ENCODE measurements at regions not wholly inside any gene's neighbourhood (a gene's known extent, or its start where the extent isn't known, plus 50 kb on each side); places are given as distances from the start of the nearest gene placed in this dataset.
"Not testable (repeated sequence)": the region's sequence is repeated elsewhere in the genome, so short reads cannot be mapped to it uniquely, and the experiment has no call there.

DNA sequence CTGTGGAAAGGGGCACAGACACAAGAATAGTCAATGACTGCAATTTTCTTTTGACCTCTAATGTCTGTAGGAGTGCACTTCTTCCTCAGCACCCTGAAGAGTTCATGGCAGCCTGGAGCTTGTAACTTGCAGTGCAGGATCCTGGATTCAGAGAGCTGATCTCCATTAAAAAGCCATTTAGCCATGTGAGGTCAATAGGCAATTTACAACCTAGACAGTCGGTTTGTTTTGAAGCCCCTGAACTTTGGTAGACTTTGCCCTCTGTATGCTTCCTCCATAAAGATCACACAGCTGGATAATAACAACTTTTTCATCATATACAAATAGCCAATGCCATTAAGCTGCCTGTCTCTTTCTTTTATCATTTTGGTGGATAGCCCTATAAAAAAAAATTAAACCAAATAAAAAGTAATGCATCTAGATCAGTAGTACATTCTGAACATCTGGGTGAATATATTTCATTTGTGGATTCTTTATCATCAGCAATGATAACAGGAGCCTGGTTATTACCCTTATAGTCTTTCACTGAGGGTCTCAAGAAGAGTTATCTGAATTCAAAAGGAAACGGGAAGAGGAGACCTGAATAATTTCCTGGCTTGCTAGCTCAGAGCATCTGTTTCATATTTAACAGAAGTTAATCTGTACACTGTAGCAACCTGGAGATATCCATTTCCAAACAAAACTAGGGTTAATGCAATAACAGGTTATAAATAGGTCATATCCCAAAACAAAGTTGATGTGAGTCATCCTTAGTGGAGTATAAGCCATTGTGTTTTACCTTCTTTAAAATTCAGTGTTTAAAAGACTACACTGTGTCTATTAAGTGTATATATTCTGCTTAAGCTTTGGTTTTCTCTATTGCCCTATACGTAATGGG lies 193.8 kb upstream of the ACTBL2 start:
- DNase-seq (ENCODE audit: low read depth) = no peak

DNA sequence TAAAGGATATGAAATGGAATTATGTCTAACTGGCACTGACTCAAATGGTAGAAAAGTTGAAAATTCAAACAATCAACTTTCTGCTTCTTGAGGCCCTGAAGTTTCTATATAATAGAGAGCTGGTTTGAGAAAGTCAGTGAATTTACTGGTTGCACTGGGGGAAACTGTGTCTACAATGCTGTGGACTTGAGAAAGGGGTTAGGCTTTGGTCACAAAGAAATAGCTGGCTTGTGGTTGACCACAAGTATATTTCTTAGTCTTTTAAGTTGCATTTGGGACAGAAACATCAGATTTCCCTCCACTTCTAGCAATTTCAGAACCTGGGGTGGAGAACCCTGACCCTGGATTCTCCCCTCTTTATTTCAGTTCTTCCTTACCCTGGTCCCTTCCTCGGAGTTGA lies 192.6 kb upstream of the ACTBL2 start:
- no peak for DNase-seq (ENCODE audit: low read depth)

DNA sequence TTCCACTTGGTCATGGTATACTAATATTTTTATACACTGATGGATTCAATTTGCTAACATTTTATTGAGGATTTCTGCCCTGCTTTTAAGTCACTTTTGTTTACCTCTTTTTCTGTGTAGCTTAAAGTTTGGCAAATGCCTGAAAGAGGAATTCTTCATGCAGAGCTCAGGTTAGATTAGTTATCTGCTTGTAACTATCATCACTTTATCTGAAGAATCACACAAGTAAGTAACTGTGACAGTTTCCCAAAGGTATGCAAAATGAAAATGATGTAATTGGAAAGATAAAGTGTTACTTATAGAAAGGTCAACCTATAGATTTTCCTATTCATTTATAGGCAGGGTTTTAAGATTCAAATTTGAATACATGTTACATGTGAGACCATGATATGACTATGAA lies 188.8 kb upstream of the ACTBL2 start:
- DNase-seq (ENCODE audit: low read depth) = no peak

DNA sequence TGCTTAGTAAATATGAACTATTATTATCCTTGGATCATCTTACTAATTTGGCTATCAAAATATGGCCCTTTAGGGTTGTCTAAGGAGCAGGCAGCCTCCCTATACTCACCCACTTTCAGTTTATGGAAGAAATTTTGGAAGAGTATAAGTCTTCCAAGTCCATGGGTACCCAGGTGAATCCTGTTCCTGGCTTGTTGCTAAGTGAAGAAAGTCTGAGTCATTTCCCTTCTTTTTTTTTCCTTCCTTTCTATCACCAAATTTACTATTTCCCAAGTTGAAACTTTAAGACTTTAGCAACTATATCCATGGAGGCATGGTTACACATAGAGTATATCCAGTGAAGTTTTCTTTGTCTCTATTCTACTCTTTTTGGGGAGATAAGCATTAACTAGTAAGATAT lies 184.0 kb upstream of the ACTBL2 start:
- no peak for DNase-seq (ENCODE audit: low read depth)

DNA sequence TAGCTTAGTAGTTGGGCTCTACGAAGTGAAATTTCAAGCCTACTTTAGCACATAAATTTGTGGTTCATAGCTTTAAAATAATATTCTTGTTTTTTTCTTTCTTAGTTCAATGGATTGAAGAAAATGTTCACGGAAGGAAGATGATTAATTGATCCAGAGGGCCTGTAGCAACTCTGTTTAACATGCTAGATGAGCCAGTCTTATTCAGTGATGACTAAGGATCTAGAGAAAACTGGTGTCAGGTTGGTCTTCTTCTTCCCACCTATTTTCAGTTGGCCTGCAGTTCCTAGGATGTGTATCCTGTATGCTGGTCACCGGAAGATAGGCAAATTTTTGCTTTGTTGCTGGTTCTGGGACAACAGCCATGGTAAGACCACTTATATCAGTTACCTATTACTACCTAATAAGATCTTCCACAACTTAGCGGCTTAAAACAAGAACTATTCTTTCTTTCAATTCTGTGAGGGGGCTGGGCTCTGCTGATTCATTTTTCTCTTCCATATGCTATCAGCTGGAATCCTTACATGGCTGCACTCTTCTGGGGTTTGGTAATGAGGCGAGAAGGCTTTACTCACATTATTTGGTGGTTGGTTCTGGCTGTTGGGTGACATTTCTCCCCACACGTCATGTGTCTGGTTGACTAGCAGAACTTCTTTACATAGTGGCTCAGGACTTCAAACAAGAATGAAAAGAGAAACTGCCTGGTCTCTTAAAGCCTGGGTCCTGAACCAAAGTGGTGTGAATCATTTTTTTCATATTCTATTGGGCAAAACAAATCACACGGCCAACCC lies 182.7 kb upstream of the ACTBL2 start:
- no peak for DNase-seq (ENCODE audit: low read depth)

DNA sequence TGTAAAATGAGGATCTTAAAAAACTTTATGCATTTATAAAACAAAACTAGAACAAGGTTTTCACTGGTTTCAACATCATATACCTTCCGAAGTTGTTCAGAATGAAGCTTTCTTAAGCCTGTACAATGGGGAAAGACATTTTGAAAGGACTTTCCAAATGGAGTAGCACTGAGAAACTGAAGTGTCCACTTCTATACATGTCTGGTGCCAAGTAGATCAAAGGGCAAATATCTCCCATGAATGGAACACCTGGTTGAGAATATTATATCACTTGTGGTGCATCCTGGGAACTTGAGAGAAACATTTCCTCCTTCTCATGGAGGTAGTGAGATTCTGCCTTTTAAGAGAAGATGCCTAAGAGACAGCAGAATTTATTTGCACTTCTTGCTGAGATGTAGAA lies 182.1 kb upstream of the ACTBL2 start:
- no peak for DNase-seq (ENCODE audit: low read depth)

DNA sequence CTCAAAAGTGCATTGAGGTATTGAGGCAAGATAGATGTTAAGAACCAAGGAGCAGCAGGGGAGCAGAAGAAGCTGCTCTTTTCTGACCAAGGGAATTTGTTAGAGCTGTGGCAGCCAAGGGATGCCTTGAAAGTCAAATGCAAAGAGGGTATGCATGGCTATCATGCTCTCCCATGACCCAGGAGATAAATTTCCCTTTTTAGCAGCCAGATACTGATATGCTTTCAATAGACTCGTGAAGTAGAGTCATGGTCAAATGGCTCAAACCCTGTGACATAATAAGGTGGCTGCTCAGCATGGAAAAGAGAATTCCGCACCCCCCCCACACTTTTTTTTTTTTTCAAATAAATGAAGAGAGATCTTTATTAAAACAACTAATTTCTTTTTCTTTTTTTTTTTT lies 180.9 kb upstream of the ACTBL2 start:
- no peak for DNase-seq (ENCODE audit: low read depth)

DNA sequence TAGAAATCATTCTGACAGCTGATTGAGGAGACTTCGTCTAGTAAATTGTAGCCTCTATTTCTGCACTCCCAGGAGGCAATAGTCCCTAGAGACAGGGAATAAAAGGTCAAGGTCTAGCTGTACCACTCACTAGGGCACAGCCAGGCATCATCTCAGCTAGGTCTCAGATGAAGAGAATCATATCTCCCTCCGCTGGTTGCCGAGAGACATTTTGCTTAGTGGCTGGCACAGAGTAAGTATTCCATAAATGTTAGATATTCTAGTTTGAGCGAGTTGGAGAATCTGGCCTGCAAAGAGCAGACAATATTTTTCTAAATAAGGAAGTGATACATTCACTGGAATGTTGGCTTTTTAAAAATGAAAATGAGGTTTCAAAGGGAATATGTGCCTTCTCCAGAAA lies 180.4 kb upstream of the ACTBL2 start:
- peak; percentile 7 for DNase-seq (ENCODE audit: low read depth)

DNA sequence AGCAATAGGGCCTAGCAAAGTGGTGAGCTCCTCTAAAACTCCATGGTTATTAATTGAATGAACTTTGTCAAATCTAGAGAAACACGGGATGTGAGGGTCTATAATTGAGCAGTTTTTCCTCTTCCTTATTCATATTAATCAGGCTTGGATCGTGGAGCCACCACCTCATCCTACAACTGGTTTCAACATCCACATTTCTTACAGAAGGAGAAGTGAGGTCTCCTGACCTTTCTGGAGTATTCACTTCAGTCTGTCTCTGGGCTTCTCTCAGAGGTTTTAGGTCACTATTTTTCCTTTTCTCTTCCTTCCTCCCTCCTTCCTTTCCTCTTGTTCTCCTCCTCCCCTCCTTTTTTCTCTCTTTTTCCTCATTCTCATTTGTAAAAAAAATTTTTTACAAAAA lies 177.3 kb upstream of the ACTBL2 start:
- DNase-seq (ENCODE audit: low read depth) = no peak

DNA sequence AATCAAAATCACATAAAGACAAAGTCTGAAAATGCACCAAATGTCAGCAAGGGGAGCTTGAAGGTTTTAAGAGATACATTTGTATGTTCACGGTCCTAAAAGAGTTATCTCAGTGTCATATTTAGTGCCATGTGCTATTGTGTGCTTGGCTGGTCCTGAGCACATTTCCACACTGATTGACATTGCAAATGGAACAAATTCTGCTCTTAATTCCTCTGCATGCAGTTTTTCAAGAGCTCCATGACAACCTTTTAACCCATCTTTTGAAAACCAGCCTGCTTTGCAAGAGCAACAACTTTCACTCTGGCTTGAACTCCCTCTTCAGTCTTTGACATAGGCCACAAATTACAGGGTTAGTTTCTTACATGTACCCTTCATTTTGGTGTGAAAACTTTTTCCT lies 175.4 kb upstream of the ACTBL2 start:
- DNase-seq (ENCODE audit: low read depth) = no peak

DNA sequence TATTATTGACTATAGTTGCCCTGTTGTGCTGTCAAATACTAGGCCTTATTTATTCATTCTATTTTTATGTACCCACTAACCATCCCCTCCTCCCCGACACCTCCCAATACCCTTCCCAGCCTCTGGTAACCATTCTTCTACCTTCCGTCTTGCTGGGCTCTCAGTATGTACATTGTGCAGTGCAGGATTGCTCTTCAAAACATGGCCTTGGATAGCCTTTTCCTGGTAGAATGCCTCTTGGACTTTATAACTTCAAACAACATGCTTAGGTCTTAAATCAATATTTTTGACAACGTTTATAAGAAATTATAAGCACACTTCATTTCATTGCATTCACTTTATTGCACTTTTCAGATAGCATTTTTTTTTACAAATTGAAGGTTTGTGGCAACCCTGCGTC lies 172.6 kb upstream of the ACTBL2 start:
- DNase-seq (ENCODE audit: low read depth) = no peak

DNA sequence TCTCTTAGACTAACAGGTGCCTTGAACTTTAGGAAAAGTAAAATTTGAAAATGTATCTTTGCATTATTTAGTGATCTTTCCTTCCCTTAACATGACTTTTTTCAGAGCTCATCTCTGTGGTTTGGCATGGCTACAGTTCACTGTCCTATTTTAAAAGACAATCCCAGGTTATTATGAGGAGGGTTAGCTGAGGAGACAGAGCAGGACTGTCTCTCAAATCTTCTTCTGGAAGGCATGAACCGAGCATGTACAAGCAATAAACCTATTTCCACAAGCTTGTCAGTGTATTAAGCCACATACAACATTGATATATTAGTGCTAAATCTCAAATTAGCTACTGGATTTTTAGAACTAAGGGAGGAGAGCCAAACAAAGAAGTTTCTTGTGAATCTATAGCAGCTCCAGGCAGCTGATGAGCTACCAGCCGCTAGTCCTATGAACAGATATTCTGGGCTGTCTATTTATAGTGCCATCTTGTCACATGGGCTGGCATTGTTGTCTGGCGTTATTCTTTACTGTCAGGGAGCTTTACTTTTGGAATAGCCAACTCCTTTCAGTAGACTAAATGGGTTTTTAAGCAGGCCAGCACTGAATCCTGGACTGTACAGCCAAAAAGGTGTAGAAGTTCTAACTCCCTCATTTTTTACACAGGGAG lies 171.2 kb upstream of the ACTBL2 start:
- DNase-seq (ENCODE audit: low read depth) = no peak

DNA sequence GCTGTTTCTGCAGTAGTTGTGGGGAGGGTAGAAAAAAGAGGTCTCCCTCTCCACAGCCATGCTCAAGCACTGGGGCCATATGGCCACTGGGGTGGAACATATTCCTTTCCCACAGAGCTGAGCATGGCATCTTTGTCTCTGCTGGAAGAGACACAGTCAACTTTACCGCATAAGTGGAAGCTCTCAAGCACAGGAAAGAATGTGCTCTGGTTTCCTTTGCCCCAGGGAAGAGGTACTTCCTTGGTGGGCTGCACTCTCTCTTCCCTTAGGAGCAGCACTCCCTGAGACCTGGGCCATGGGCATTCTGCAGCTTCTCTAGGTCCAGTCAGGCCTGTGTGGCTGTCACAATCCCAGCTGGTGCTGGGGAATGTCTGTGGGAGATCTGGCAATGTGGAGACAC lies 168.5 kb upstream of the ACTBL2 start:
- no peak for DNase-seq (ENCODE audit: low read depth)

DNA sequence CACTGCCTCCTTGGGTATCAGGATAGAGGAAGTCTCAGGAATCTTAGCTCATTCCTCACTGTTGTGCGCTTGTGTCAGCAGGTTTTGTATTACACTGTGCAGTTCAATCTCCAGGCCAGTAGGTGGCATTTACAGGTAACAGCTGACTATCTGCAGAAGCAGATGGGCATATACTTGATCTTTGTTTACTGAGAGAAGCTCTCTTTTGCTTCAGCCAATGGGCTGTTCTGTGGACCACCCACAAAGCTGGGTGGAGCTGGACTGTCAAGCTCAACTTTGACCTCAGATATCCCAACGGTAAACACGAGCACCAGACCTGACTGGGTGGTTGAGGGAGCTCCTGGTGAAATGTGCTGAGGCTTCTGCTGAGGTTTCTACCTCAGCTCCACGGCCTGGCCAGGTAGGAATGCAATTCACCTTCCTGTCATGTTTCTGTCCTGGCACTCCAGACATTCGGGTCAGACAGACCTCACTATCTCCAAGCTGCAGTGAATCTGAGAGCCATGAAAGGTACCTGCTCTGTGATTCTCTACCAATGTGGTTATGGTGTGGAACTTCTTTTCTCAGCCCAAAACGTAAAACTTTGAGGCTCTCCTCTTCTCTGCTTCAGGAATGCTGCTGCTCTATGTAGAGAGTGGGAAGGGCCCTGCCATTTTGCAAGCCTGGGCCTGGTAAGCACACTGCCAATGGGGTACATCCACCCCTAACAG lies 167.9 kb upstream of the ACTBL2 start:
- DNase-seq (ENCODE audit: low read depth) = peak; percentile 83

DNA sequence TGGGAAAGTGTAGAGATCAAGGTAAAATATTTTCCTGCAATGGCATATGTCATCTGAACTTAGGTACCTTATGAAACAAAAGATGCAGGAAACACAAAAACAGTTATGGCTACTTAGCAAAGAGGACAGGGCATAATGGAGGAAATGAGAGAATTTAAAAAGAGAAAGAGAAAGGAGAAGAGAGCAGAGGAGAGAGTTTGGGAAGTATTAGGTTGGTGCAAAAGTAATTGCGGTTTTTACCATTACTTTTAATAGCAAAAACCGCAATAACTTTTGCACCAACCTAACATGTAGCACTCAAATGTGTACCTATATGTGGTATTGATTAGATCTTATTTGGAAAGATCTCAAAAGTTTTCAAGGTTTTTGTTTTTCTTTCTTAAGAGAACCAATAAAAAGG lies 160.1 kb upstream of the ACTBL2 start:
- no peak for DNase-seq (ENCODE audit: low read depth)

DNA sequence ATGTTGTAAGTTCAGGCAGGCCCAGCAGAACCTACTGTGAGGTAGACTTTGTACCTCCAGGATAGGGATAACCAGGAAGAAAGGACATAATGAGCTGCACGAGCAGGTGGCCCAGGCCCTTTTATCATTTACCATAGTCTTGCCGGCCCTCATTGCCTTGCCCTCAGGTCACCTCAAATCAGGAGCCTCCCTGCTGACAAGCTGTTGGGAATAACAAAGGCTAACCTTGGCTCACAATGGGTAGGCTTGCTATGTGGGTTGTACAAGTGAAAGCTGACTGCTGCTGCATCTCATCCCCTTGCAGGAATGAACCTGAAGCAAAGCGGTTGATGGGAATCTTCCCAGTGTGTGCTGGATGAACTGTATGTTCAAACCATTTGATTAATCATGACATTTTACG lies 159.5 kb upstream of the ACTBL2 start:
- DNase-seq (ENCODE audit: low read depth) = no peak

DNA sequence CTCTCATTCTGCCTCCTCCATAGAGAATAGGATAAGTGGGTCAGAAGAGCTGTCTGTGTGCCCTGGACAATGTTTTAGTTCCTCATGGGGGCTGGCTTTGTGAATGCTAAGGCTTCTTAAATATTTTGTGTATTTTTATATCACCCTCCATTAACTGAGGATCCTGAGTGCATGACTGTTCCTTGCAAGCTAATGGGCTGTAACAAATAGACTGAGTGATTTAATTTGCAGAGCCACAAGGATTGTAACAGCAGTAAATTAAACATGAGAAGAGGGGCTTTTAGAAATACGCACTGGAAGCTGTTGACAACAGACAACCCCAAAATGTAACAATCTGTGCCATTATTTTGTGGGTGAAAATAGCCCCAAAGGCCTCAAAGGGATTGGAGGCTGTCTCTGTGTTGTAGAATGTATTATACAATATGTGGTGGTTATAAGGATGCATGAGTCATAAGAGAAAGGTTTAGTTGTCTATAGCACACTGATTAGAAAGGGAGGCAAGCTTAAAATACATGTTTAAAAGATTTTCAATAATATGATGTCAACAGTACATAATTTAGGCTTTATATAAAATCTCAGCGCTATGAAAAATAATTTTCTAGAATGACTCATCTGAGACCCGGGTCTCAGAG lies 152.7 kb upstream of the ACTBL2 start:
- peak; percentile 4 for DNase-seq (ENCODE audit: low read depth)

DNA sequence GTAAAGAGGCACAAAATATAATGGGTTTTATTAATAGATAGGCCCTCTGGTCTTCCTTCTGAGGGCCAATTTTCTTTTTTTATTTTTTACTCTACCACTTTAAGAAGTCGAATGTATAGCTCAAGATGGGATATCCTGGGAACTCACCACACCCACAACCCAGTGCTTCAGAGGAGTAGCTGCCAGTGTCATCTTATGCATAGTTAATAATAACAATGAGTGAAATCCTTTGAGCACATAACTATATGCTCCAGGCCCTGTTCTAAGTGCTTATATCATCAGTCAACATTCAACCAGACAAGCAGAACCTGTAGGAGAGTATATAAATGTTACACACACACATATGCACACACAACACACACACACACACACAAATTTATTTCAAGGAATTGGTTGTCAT lies 150.3 kb upstream of the ACTBL2 start:
- DNase-seq (ENCODE audit: low read depth) = no peak

DNA sequence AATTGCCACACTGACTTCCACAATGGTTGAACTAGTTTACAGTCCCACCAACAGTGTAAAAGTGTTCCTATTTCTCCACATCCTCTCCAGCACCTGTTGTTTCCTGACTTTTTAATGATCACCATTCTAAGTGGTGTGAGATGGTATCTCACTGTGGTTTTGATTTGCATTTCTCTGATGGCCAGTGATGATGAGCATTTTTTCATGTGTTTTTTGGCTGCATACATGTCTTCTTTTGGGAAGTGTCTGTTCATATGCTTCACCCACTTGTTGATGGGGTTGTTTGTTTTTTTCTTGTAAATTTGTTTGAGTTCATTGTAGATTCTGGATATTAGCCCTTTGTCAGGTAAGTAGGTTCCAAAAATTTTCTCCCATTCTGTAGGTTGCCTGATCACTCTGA lies 148.5 kb upstream of the ACTBL2 start:
- not testable (repeated sequence) for DNase-seq (ENCODE audit: low read depth)

DNA sequence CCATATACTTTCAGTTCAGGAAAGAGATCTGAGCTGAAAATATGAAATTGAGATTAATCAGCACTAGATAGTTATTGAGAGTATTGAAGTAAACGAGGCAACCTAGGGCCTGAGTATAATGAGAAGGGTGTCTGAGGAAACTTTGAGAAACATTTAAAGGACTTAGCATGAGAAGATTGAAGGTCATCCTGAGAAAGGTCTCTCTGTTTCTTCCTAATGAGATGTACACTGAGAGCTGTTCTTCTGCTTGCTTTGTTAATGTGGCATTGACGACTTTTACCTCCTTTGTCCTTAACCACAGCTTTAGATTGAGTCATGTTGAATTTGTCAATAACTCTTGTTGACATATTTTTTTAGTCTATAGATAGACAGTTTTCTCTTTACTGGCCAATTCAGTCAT lies 145.1 kb upstream of the ACTBL2 start:
- DNase-seq (ENCODE audit: low read depth) = no peak

DNA sequence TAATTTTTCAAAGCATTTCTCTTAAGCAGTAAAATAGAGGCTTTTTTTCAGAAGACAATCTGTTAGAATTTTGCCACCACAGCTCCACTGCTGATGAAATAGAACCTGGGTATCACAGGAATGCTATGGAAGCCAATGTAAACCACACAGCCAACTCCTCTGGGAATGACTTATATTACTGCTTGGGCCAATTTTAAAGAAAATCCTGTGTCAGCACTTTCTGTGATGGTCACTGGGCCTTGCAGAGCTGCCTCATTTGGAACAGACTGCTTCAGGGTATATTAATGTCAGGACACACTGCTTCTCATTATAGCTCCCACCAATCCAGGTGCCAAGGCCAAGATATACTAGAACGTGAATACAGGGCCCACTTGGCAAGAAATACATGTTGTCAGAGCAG lies 144.1 kb upstream of the ACTBL2 start:
- peak; percentile 4 for DNase-seq (ENCODE audit: low read depth)

DNA sequence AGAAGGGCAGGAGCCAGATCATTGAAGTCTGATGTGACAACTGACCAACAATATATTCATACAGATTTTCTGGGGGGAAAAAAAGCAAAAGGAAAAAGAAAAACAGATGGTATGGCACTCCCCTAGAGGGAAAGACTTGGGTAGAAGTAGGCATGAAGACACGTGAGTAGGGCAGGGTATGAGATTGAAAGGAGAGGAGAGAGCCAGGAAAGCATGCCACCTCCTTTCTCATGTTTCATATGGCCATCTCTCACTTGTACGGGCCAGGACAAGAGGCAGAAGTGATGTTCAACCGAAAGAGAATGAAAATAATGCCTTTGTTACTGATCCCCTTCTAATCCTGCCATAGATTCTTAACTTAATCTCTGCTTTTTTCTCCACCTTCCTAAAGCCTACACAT lies 139.0 kb upstream of the ACTBL2 start:
- DNase-seq (ENCODE audit: low read depth) = no peak
